Activated naive CD4-positive, alpha-beta T cell treated with anti-CD3 and anti-CD28 coated beads for 36 hours (primary cell): ENCODE measurements at regions not wholly inside any gene's neighbourhood (a gene's known extent, or its start where the extent isn't known, plus 50 kb on each side); places are given as distances from the start of the nearest gene placed in this dataset.

Experiments
- CTCF ChIA-PET: fragments of 350-600 bp; sonication (Branson Sonifier 250); formaldehyde crosslinking; loops from one replicate; lab custom pipeline; 2021; ENCODE audit warnings: antibody characterized with exemption; lab: Charles Lee
- DNase-seq: peaks from one replicate; pipeline ENCODE4 v3.0.0-alpha.2; 2020
- H3K27ac Mint-ChIP-seq: one replicate; pipeline ENCODE4 v1.8.0; 2021; ENCODE audit warnings: mild to moderate bottlenecking, mixed read lengths
- H3K27me3 Mint-ChIP-seq: one replicate; pipeline ENCODE4 v1.8.0; 2021; ENCODE audit warnings: low read depth, mixed read lengths
- H3K36me3 Mint-ChIP-seq: one replicate; pipeline ENCODE4 v1.8.0; 2021; ENCODE audit warnings: low read depth, mixed read lengths
- H3K4me1 Mint-ChIP-seq: one replicate; pipeline ENCODE4 v1.8.0; 2021; ENCODE audit warnings: low read depth, mixed read lengths
- H3K4me3 Mint-ChIP-seq: one replicate; pipeline ENCODE4 v1.8.0; 2021; ENCODE audit warnings: mild to moderate bottlenecking, moderate library complexity, mixed read lengths
- H3K9me3 Mint-ChIP-seq: one replicate; pipeline ENCODE4 v1.8.0; 2021; ENCODE audit warnings: mixed read lengths
- intact Hi-C: fragments of 100-400 bp; cut with micrococcal nuclease; formaldehyde crosslinking; loops from one replicate; pipeline ENCODE4 v1.15.1; 2023

GRCh38 chr12:126506426-126507182 lies 1441.4 kb downstream of the AACS start:
- Mint-ChIP-seq H3K36me3 (no peaks in the 10 kb centered on the region), H3K27me3 (no peaks in the 10 kb centered on the region), H3K4me1 (no peaks in the 10 kb centered on the region), H3K27ac (no peak overlapping the region), H3K9me3 (peaks cover 1% of the 10 kb centered on the region), H3K4me3 (no peak overlapping the region)
- CTCF ChIA-PET = no interaction called here
- intact Hi-C loops = loop anchor here (2.0 kb wide), 1 partner anchor 82 kb away; no protein-coding TSS in a partner anchor
- DNase-seq = no peak

- Mint-ChIP-seq H3K27ac (no peak overlapping the region), H3K36me3 (no peaks in the 10 kb centered on the region), H3K27me3 (no peaks in the 10 kb centered on the region), H3K4me3 (no peak overlapping the region), H3K4me1 (no peaks in the 10 kb centered on the region), H3K9me3 (peaks cover 1% of the 10 kb centered on the region)
- intact Hi-C loops = loop anchor here (2.0 kb wide), 1 partner anchor 82 kb away; no protein-coding TSS in a partner anchor
- CTCF ChIA-PET = no interaction called here
- no peak for DNase-seq
Measured at GRCh38 chr12:126507231-126507630, 1442.0 kb downstream of the AACS start.

GRCh38 chr12:126509572-126509971 lies 1444.3 kb downstream of the AACS start:
- Mint-ChIP-seq H3K36me3 (no peaks in the 10 kb centered on the region), H3K27ac (no peak overlapping the region), H3K27me3 (no peaks in the 10 kb centered on the region), H3K4me1 (no peaks in the 10 kb centered on the region), H3K4me3 (no peak overlapping the region), H3K9me3 (no peaks in the 10 kb centered on the region)
- CTCF ChIA-PET = no interaction called here
- DNase-seq = no peak
- intact Hi-C loops = no loop called here

DNA sequence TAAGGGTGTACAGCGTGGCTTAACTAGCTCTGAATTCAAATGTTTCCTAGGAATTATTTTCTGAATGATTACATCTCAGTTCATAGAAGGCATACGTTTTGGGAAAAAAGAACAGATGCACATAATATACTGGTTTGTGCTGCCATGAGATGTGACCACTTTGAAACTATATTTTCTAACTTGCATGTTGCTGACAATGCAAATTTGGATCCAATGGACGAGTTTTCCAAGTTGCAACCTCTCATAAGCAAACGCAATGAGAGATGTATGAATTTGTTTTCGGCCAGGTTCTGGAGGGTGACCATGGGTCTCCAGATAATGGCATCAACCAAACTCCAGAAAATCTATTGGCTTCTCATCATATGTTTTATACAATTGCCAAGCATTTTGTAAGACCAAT lies 1445.4 kb downstream of the AACS start:
- CTCF ChIA-PET = no interaction called here
- Mint-ChIP-seq H3K27me3 (no peaks in the 10 kb centered on the region), H3K36me3 (no peaks in the 10 kb centered on the region), H3K27ac (no peak overlapping the region), H3K4me3 (no peak overlapping the region), H3K4me1 (no peaks in the 10 kb centered on the region), H3K9me3 (no peaks in the 10 kb centered on the region)
- intact Hi-C loops = no loop called here
- DNase-seq = no peak

DNA sequence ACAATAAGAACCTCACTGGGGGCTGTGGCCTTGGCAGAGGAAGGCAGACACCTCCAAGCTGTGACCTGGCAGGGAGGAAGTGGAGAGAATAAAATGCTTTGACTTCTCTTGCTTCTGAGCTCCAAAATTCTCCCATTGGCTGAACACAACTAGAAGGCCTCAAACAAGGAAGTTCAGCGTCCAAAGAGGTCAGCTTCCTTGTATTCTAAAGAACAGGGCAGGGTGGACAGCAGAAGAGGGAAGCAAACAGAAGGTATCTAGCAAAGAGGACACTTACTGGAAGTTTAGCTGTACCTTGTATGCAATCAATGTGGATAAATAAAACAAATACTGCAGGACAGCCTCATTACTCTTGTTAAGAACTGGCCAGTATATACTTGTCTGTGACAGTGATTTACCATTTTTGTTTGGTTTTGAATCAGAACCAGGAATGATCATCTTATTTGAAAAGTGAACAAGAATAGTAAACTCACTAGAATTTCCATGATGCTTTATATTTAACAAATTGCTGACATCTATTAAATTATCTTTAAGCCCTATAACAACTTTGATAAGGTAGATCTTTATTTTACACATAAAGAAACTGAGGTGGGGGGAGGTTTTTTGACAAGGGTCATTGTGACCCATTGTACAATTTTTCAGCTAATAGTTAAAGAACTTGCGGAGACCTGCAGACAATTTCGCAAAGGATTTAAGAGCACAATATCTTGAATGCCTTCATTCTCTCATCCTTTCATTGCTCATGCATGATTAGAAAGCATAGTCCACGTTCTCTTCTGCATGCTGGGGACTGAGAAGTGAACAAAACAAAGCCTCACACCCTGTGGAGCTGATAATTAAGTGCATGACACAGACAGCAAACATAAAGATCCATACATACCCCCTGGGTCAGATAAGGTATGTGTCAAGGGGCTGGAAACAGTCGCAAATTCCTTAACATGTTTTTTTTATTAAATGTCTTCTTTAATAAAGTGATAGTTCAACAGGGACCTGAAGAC lies 1448.0 kb downstream of the AACS start:
- peaks cover 2% of the 10 kb centered on the region for H3K9me3 Mint-ChIP-seq
- no peak overlapping the region for H3K4me3 Mint-ChIP-seq
- CTCF ChIA-PET = no interaction called here
- H3K4me1 Mint-ChIP-seq = no peaks in the 10 kb centered on the region
- intact Hi-C loops = no loop called here
- DNase-seq = no peak
- H3K27me3 Mint-ChIP-seq = no peaks in the 10 kb centered on the region
- H3K27ac Mint-ChIP-seq = no peak overlapping the region
- no peaks in the 10 kb centered on the region for H3K36me3 Mint-ChIP-seq

GRCh38 chr12:126518596-126519200 lies 1453.5 kb downstream of the AACS start:
- Mint-ChIP-seq H3K27me3 (no peaks in the 10 kb centered on the region), H3K4me1 (no peaks in the 10 kb centered on the region), H3K9me3 (peaks cover 2% of the 10 kb centered on the region), H3K27ac (no peak overlapping the region), H3K4me3 (no peak overlapping the region), H3K36me3 (no peaks in the 10 kb centered on the region)
- CTCF ChIA-PET = no interaction called here
- no peak for DNase-seq
- intact Hi-C loops = no loop called here

GRCh38 chr12:126519833-126520232 lies 1454.6 kb downstream of the AACS start:
- Mint-ChIP-seq H3K4me3 (no peak overlapping the region), H3K36me3 (no peaks in the 10 kb centered on the region), H3K27me3 (no peaks in the 10 kb centered on the region), H3K27ac (no peak overlapping the region), H3K4me1 (no peaks in the 10 kb centered on the region), H3K9me3 (peaks cover 2% of the 10 kb centered on the region)
- DNase-seq = no peak
- CTCF ChIA-PET = no interaction called here
- intact Hi-C loops = no loop called here

- H3K36me3 Mint-ChIP-seq = no peaks in the 10 kb centered on the region
- intact Hi-C loops = no loop called here
- no peaks in the 10 kb centered on the region for H3K9me3 Mint-ChIP-seq
- no peak overlapping the region for H3K27ac Mint-ChIP-seq
- no peak for DNase-seq
- CTCF ChIA-PET = no interaction called here
- H3K4me1 Mint-ChIP-seq = no peaks in the 10 kb centered on the region
- no peak overlapping the region for H3K4me3 Mint-ChIP-seq
- no peaks in the 10 kb centered on the region for H3K27me3 Mint-ChIP-seq
Measured at GRCh38 chr12:126523891-126524290, 1458.7 kb downstream of the AACS start.

- CTCF ChIA-PET = no interaction called here
- no peak overlapping the region for H3K4me3 Mint-ChIP-seq
- intact Hi-C loops = no loop called here
- DNase-seq = no peak
- no peak overlapping the region for H3K27ac Mint-ChIP-seq
- no peaks in the 10 kb centered on the region for H3K4me1 Mint-ChIP-seq
- H3K9me3 Mint-ChIP-seq = no peaks in the 10 kb centered on the region
- no peaks in the 10 kb centered on the region for H3K36me3 Mint-ChIP-seq
- H3K27me3 Mint-ChIP-seq = no peaks in the 10 kb centered on the region
Measured at GRCh38 chr12:126534495-126534894, 1469.3 kb downstream of the AACS start.

- Mint-ChIP-seq H3K9me3 (no peaks in the 10 kb centered on the region), H3K4me1 (no peaks in the 10 kb centered on the region), H3K4me3 (no peak overlapping the region), H3K27ac (no peak overlapping the region), H3K27me3 (no peaks in the 10 kb centered on the region), H3K36me3 (no peaks in the 10 kb centered on the region)
- CTCF ChIA-PET = no interaction called here
- intact Hi-C loops = no loop called here
- no peak for DNase-seq
Measured at GRCh38 chr12:126534942-126535341, 1469.7 kb downstream of the AACS start.

GRCh38 chr12:126535971-126536370 lies 1470.7 kb downstream of the AACS start:
- no peaks in the 10 kb centered on the region for H3K36me3 Mint-ChIP-seq
- intact Hi-C loops = no loop called here
- no peak overlapping the region for H3K4me3 Mint-ChIP-seq
- no peak for DNase-seq
- no peaks in the 10 kb centered on the region for H3K4me1 Mint-ChIP-seq
- no peak overlapping the region for H3K27ac Mint-ChIP-seq
- no peaks in the 10 kb centered on the region for H3K27me3 Mint-ChIP-seq
- CTCF ChIA-PET = no interaction called here
- no peaks in the 10 kb centered on the region for H3K9me3 Mint-ChIP-seq

- no peak overlapping the region for H3K4me3 Mint-ChIP-seq
- H3K9me3 Mint-ChIP-seq = no peaks in the 10 kb centered on the region
- no peaks in the 10 kb centered on the region for H3K4me1 Mint-ChIP-seq
- intact Hi-C loops = no loop called here
- H3K27me3 Mint-ChIP-seq = no peaks in the 10 kb centered on the region
- no peak overlapping the region for H3K27ac Mint-ChIP-seq
- DNase-seq = no peak
- CTCF ChIA-PET = no interaction called here
- H3K36me3 Mint-ChIP-seq = no peaks in the 10 kb centered on the region
Measured at GRCh38 chr12:126537961-126538530, 1472.8 kb downstream of the AACS start.
